Activated B cell treated with CpG ODN at 0.5 μM for 24 hours (primary cell): ENCODE measurements at regions not wholly inside any gene's neighbourhood (a gene's known extent, or its start where the extent isn't known, plus 50 kb on each side); places are given as distances from the start of the nearest gene placed in this dataset.
A peak's percentile ranks its signal among the peaks of the same experiment; 100 is the strongest.
"Not testable (repeated sequence)": the region's sequence is repeated elsewhere in the genome, so short reads cannot be mapped to it uniquely, and the experiment has no call there.

Source experiments
- ATAC-seq: fragments of 200-7000 bp; cut with Tn5 transposase; one replicate; pipeline ENCODE4 v1.10.0; 2021; ENCODE audit warnings: low read depth, mild to moderate bottlenecking, moderate library complexity
- CTCF ChIA-PET: fragments of 350-600 bp; sonication (Branson Sonifier 250); formaldehyde crosslinking; loops from one replicate; lab custom pipeline; 2021; ENCODE audit warnings: antibody characterized with exemption; lab: Charles Lee
- POLR2A ChIA-PET: fragments of 350-600 bp; sonication (Branson Sonifier 250); formaldehyde crosslinking; loops from one replicate; lab custom pipeline; 2021; ENCODE audit warnings: antibody characterized with exemption; lab: Charles Lee
- DNase-seq: peaks from one replicate; pipeline ENCODE4 v3.0.0; 2022
- H3K27ac Mint-ChIP-seq: one replicate; pipeline ENCODE4 v1.8.0; 2020; ENCODE audit warnings: mixed read lengths
- H3K27me3 Mint-ChIP-seq: one replicate; pipeline ENCODE4 v1.8.0; 2021; ENCODE audit warnings: mixed read lengths
- H3K36me3 Mint-ChIP-seq: one replicate; pipeline ENCODE4 v1.8.0; 2021; ENCODE audit warnings: low read depth, mixed read lengths
- H3K4me1 Mint-ChIP-seq: one replicate; pipeline ENCODE4 v1.8.0; 2021; ENCODE audit warnings: mixed read lengths
- H3K4me3 Mint-ChIP-seq: one replicate; pipeline ENCODE4 v1.8.0; 2020; ENCODE audit warnings: mild to moderate bottlenecking, mixed read lengths
- H3K9me3 Mint-ChIP-seq: one replicate; pipeline ENCODE4 v1.8.0; 2020; ENCODE audit warnings: mixed read lengths
- intact Hi-C: fragments of 100-400 bp; cut with micrococcal nuclease; formaldehyde crosslinking; loops from one replicate; pipeline ENCODE4 v1.15.1; 2024
- TF ChIP-seq, protein P1 (sequence below): fragments of 200-600 bp; IDR thresholded peaks from one replicate; pipeline ENCODE4 v1.8.0; 2022; ENCODE audit warnings: antibody characterized with exemption, mild to moderate bottlenecking

GRCh38 chr2:131827481-131828163 lies 299.9 kb downstream of the CCDC74A start:
- H3K9me3 Mint-ChIP-seq: no peaks in the 10 kb centered on the region
- H3K36me3 Mint-ChIP-seq: no peaks in the 10 kb centered on the region
- no peaks in the 10 kb centered on the region for H3K4me1 Mint-ChIP-seq
- intact Hi-C loops: no loop called here
- CTCF ChIA-PET: no interaction called here
- ATAC-seq (no peak), DNase-seq (no peak)
- TF ChIP-seq, protein P1, sequence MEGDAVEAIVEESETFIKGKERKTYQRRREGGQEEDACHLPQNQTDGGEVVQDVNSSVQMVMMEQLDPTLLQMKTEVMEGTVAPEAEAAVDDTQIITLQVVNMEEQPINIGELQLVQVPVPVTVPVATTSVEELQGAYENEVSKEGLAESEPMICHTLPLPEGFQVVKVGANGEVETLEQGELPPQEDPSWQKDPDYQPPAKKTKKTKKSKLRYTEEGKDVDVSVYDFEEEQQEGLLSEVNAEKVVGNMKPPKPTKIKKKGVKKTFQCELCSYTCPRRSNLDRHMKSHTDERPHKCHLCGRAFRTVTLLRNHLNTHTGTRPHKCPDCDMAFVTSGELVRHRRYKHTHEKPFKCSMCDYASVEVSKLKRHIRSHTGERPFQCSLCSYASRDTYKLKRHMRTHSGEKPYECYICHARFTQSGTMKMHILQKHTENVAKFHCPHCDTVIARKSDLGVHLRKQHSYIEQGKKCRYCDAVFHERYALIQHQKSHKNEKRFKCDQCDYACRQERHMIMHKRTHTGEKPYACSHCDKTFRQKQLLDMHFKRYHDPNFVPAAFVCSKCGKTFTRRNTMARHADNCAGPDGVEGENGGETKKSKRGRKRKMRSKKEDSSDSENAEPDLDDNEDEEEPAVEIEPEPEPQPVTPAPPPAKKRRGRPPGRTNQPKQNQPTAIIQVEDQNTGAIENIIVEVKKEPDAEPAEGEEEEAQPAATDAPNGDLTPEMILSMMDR: no peak
- no peak overlapping the region for H3K4me3 Mint-ChIP-seq
- POLR2A ChIA-PET: no interaction called here
- H3K27me3 Mint-ChIP-seq: no peaks in the 10 kb centered on the region
- H3K27ac Mint-ChIP-seq: no peak overlapping the region

DNA sequence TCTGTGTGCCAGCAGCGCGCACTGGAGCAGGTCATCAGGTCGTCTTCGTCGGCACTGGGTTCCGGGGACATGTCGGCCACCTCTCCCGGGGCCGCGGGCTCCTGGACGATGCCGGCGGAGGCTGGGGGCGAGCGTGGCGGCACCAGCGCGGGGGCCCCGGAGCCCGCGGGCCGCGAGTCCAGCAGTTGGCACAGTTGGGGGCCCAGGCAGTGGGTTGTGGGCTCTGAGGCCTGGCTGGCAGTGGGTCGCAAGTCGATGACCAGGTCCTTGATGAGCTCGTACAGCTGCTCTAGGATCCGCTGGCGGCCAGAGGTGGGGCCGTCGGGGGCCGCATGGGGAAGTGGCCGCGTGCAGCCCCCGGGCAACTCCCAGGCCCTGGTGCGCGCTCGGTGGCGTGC lies 300.5 kb downstream of the CCDC74A start:
- Mint-ChIP-seq H3K36me3 (no peaks in the 10 kb centered on the region), H3K9me3 (no peaks in the 10 kb centered on the region), H3K4me3 (no peak overlapping the region), H3K27me3 (no peaks in the 10 kb centered on the region), H3K27ac (no peak overlapping the region), H3K4me1 (no peaks in the 10 kb centered on the region)
- CTCF ChIA-PET: no interaction called here
- DNase-seq (no peak), ATAC-seq (no peak)
- TF ChIP-seq, protein P1: no peak
- POLR2A ChIA-PET: no interaction called here
- intact Hi-C loops: no loop called here

DNA sequence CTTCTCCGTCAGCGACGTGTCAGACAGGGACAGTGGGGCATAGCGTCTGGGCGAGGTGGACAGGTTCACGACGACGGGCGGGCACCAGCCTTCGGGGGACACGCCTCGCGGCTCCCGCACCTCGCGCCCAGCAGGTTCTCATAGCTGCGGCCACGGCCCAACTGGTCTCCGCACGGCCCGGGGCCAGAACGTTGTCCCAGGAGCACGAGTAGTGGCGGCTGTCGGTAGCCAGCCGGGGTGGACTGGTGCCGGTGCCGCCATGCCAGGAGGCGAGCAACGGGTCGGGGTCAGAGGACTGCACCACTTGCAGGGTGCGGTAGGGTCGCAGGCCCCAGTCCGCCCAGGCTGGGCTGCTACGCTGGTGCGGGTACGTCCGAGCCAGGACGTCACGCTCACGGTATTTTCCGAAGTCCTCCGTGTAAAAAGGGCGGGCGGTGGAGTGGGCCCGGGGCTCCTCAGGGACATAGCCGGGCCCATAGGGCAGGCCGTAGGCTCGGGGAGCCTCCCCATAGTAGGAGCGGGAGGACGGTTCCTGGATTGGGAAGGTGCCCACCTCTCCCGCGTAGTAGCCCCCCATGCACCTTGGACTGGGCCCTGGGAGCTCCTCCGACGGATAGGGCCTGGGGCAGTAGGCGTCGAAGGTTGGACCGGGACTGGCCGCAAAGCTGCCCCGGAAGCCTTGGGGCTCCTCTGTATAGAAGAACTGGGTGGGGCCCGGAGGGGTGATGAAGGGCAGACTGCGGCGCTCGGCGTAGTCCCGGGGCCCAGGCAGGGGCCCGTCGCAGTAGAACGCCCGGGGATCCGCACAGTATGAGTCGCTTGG lies 301.2 kb downstream of the CCDC74A start:
- H3K36me3 Mint-ChIP-seq, H3K27ac Mint-ChIP-seq, H3K9me3 Mint-ChIP-seq, H3K27me3 Mint-ChIP-seq, H3K4me1 Mint-ChIP-seq, POLR2A ChIA-PET, H3K4me3 Mint-ChIP-seq, CTCF ChIA-PET, DNase-seq, ATAC-seq, intact Hi-C loops: not testable (repeated sequence)

DNA sequence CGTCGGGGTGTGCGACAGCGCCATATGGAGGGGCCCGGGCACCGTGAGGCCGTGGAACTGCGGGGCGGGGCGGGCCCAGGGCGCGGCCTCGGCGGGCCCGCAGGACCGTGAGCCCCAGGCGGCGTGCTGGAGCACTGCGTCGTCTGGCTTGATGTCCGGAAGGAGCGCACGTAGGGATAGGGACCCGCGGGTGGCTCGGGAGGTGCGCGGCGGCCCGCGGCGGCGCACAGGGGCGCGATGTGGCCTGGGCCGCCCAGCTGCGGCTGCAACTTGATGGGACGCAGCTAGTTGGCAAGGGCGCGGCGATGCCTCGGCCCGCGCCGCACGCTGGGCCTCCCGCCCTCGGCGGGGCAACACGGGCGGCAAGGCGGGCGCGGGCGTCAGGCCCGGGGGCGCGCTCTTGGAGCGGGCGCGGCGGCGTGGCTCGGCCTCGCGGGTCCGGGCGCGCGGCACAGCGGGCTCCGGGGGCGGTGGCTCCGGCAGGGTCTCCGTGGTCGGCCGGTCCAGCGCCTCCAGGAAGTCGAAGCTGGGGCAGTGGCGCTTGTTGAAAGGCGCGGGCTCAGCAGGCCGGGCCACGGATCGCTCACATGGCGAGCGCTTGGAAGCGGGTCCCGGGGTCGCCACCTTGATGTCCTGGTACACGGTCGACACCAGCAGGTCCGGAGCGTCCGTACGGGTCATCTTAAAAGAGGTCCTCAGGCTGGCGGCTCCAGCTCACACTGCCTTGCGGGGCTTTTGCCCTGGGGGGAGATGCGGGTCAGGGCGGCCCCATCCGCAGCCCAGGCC lies 302.0 kb downstream of the CCDC74A start:
- H3K9me3 Mint-ChIP-seq, POLR2A ChIA-PET: not testable (repeated sequence)

DNA sequence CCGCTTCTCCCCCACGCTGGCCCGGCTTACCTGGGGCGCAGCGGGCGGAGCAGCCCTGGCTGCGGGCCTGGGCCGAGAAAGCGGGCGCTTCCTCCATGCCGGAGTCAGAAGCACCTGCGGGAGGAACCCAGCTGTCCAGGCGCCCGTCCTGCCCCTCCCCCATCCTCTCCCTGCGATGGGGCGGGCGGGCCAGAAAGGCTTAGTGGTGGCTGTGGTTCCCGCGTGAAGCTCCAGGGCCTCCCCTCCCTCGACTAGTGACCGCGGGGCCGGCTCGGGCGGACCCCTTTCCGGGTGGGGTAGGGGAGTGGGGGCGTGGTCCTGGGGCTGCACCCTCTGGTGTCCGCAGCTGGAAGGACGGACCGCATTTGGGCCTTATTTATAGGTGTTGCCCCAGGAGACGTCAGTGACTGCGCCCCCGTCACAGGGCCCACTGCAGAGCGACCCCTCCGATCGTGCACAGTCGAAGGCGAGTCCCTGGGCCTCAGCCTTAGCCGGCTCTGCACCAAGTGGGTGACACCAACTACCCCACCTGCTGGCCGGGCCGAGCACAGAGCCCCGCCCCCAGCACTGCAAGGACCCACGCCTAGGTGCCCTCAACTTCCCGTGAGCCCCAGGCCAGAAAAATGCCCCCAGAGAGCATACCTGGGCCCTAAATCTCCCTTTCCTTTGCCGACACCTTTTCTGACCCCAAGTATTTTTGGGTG lies 302.7 kb downstream of the CCDC74A start:
- POLR2A ChIA-PET, H3K27me3 Mint-ChIP-seq, H3K4me1 Mint-ChIP-seq, DNase-seq, CTCF ChIA-PET, H3K4me3 Mint-ChIP-seq, H3K27ac Mint-ChIP-seq, H3K9me3 Mint-ChIP-seq, H3K36me3 Mint-ChIP-seq, ATAC-seq, intact Hi-C loops: not testable (repeated sequence)

More for the DNA sequence above, 302.0 kb downstream of the CCDC74A start:
- DNase-seq, H3K4me3 Mint-ChIP-seq, ATAC-seq, H3K27ac Mint-ChIP-seq, H3K4me1 Mint-ChIP-seq, CTCF ChIA-PET, H3K36me3 Mint-ChIP-seq, intact Hi-C loops, H3K27me3 Mint-ChIP-seq: not testable (repeated sequence)

- ATAC-seq, POLR2A ChIA-PET: not testable (repeated sequence)
Measured at GRCh38 chr2:131830946-131831310, 303.2 kb downstream of the CCDC74A start.

DNA sequence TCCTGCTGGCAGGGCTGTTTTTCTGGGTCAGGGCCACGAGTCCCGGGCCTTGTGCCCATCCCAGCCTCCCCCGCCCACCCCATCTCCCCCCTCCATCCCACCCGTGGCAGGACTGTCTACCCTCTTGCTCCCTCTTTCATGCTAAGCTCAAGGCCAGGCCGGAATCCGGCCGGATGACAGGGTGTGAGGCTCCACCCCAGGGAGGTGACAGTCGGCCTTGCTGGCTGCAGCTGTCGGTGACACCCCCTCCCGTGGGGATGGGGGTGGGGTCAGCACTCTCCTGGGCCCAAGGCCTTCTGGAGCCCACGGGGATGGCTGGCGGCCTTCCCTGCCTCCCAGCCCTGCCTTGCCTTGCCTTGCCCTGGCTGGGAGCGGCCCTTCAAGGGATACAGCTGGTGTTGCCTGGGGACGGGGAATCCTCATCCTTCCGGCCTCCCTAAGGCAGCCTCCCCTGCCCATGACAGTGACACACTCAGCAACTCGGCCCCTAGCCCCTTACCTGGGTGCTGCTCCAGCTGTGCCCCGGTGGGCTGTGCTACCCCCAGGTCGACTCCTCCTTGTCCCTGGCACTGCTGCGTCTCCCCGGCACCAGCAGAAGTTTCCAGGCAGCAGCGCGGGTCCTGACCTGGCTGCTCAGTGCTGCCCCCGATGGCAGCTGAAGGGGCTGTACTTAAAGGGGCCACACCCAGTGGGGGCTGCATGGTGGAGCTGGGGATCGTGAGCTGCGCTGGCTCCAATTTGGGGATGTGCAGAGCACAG lies 303.9 kb downstream of the CCDC74A start:
- H3K36me3 Mint-ChIP-seq, H3K4me1 Mint-ChIP-seq, DNase-seq, H3K9me3 Mint-ChIP-seq, H3K27ac Mint-ChIP-seq, H3K4me3 Mint-ChIP-seq, intact Hi-C loops, H3K27me3 Mint-ChIP-seq, CTCF ChIA-PET: not testable (repeated sequence)
- POLR2A ChIA-PET: interaction anchor here (0.5 kb wide), 1 partner anchor 394 kb away, joined by 3 read pairs; no protein-coding TSS in a partner anchor
- ATAC-seq: peak; percentile 70

More at GRCh38 chr2:131830946-131831310, 303.2 kb downstream of the CCDC74A start:
- CTCF ChIA-PET, H3K36me3 Mint-ChIP-seq, H3K4me3 Mint-ChIP-seq, H3K9me3 Mint-ChIP-seq, intact Hi-C loops, H3K27ac Mint-ChIP-seq, DNase-seq, H3K4me1 Mint-ChIP-seq, H3K27me3 Mint-ChIP-seq: not testable (repeated sequence)

DNA sequence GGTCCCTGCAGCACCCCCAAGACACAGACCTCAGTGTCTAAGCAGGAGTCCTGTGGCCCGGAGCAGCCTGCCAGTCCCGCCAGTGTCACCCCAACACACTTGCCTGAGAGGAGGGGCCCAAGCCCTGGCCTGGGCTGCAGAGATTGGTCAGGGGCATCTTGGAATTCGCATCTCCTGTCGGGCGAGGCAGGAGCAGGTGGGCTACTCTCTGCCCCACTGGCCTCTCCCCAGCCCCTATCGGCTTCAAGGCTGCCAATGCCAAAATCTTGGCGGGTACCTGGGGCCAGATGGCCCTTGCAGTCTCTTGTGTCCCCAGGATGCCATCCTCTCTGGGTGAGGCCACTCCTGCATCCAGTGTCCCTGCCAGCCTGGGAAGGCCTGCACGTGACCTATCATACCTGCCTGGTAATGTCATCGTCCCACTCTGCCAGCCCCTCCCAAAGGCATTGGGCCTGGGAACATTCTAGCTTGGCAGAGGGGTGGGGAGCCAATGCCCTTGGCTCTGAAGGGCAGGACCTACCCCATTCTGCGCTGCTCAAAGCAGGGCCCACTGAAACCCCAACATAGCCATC lies 304.6 kb downstream of the CCDC74A start:
- H3K27me3 Mint-ChIP-seq, intact Hi-C loops, H3K27ac Mint-ChIP-seq, H3K36me3 Mint-ChIP-seq, H3K4me3 Mint-ChIP-seq, ATAC-seq, H3K9me3 Mint-ChIP-seq, CTCF ChIA-PET, H3K4me1 Mint-ChIP-seq, DNase-seq: not testable (repeated sequence)
- POLR2A ChIA-PET: interaction anchor here (0.5 kb wide), 1 partner anchor 395 kb away, joined by 3 read pairs; no protein-coding TSS in a partner anchor

DNA sequence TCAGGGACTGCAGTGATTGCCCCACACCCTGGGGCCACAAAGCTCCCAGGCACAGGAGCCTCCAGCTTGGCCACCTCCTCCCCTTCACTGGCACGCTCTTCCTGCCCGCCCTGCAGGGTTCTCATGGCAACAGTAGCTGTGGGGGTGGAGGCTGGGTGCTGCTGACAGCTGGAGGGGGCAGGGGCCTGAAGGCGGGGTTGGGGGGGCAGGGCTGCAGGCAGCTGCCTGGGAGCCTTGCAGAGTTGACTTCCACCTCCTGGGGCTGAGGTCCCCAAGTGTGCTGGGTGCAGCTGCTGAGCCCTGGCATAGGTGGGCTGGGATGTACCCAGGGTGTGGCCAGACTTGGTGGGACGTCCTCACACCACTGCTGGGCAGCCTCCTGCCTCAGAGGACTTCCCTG lies 305.2 kb downstream of the CCDC74A start:
- intact Hi-C loops, CTCF ChIA-PET, H3K36me3 Mint-ChIP-seq, ATAC-seq, POLR2A ChIA-PET, H3K4me1 Mint-ChIP-seq, DNase-seq, H3K4me3 Mint-ChIP-seq, H3K27ac Mint-ChIP-seq, H3K9me3 Mint-ChIP-seq, H3K27me3 Mint-ChIP-seq: not testable (repeated sequence)
